GM19324 (cell line): ENCODE measurements at regions not wholly inside any gene's neighbourhood (a gene's known extent, or its start where the extent isn't known, plus 50 kb on each side); places are given as distances from the start of the nearest gene placed in this dataset.

Source experiments
- ATAC-seq: cut with Tn5 transposase; IDR thresholded peaks from one replicate; pipeline ENCODE4 v1.9.1; 2021; ENCODE audit warnings: mild to moderate bottlenecking, moderate library complexity; ENCODE audit not compliant: unreplicated experiment, low FRiP score

DNA sequence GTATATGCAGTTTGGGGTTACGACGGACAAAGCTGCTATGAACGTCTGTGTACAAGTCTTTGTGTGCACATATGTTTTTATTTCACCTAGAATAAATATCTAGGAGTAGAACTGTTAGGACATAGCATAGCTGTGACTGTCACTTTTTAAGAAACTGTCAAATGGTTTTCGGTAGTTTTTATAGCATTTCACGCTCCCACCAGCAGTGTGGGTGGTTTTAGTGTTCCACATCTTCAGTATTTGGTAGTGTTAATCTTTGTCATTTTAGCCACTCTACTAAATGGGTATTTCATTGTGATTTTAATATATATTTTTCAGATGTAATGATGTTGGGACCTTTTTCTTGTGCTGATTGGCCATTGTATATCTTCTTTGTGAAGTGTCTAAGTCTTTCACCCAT lies 109.1 kb upstream of the BCAT1 start:
- ATAC-seq: no peak

DNA sequence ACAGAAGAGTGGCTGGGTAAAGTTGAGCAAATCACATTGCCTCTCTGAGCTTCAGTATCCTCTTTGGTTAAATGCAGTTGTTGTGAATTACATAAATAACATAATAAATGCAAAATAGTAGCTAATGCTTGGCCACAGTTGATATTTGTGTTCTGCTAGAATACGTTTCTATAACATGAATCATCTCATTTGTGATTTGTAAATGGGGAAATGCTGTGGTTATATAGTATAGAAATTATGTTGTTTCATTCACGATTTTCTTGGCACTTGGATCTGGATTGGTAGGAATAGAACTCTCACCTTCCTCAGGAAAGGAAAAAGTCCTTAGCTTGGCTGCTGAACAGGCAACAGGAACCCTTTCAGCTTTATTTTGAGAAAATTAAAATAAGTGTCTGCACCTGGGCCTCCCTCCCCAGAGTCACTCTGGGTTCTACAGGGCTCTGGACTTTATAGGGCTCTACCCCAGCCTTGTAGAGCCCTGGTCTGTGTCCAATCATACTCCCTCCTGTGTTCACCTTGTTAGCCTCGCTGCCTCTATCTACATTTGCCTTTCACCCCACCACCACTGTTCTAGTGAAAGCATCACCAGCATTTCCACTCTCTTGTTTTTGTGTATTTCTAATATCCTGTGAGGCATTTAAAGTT lies 107.7 kb upstream of the BCAT1 start:
- ATAC-seq: no peak

DNA sequence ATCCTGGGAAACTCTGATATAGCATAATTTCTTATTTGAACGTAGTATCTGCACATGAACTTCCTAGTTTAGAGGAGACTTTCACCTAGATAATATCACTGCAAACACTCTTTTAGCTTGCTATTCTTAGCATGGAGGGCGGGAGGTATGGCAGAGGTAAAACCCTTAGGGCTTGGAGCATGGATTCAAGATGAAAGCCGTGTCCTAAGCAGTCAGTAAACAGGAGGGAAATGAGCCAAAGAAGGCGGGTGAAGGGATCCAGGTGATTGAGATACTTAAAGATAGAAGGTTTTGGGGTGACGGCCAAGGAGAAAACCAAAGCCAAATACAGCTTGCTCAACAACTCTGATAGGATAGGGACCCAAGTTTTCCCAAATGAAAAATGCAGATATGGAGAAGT lies 107.1 kb upstream of the BCAT1 start:
- no peak for ATAC-seq

DNA sequence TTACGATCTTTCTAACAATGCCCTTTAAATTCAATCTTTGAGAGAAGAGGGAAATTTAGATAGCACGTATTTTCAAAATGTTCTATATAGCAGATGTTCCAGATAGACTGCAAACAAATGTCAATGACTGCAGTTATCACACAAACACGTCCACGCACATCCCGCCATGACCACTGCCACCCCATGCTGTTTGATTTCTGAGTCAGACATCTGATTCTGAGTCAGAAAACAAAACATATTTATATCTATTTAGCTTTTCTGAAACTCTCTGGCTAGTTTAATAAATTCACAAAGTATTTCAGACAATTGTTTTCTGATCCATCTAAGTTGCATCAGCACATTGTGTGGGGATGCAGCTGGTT lies 105.9 kb upstream of the BCAT1 start:
- ATAC-seq: no peak

DNA sequence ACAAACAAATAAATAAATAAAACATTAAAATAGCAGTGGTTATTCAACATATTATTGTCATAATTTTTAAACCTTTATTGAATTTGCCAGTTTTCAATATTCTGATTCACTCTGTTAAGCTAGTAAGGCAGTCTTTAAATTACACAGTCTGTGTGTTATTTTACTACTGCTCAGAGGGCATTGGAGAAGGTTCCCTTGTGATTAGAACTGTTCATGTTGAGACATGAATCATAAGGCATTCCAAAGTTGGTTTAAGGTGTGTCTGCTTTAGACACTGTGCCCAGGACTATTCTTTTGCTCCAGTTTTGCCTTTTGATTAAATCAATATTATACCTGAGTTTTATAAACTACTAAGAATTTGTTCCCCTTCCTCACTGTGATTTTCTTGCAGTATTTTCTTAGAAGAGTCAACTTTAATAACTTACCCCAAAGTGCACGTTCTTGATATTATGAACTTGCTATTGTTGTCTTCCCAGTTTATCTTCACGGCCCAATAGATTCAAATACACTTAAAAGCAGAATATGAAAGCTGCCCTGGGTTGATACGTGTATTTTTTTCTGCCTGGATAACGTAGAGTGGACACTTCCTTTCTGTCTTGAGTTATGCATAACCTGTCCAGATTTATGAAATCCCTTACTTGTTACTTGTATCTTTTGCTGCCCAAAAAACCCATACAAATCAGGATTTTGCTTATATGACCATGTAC lies 105.3 kb upstream of the BCAT1 start:
- no peak for ATAC-seq

DNA sequence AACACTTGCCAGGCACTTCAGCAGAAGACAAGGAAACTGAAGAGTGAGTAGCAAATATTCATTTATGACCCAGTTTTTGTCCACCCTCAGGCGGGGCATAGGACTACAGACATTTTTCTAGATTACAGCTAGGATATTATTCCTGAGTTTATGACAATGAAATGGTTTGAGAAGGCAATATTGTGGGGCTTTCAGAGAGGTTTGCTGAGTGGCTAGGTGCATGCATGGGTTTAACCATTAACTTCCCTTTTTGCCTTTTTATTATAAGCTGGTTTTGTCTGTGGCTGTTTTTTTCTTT lies 104.0 kb upstream of the BCAT1 start:
- no peak for ATAC-seq

DNA sequence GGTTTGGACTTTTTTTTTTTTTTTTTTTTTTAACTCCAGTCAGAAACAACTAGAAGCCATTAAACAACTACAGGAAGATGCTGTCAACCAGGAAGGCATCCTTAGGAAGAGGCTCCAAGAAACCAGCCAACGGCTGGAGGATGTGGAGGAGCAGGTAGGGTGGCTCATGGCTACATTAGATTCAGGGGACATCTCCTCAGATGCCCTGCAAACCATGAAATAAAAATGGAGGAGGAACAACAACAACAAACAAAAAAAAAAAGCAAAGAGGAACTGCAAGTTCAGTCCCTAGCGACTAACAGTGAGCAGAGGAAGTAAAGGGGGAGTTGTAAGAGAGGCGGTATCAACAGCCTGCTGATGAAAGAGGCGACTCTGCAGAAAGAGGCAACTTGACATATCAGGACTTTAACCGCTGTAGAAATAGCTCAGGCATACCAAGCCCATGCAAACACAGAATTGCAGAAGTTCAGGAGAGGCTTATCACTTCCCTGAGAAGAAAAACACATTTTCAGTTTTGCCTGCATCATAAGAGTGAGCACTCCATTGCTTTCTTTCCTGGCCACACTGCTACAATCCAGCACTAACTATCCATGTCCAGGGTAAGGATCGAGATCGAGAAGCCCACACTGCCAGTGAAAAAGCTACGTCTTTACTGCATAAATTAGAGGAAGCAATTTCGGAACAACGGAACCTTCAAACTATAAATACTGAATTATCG lies 103.5 kb upstream of the BCAT1 start:
- peak; percentile 71 for ATAC-seq

DNA sequence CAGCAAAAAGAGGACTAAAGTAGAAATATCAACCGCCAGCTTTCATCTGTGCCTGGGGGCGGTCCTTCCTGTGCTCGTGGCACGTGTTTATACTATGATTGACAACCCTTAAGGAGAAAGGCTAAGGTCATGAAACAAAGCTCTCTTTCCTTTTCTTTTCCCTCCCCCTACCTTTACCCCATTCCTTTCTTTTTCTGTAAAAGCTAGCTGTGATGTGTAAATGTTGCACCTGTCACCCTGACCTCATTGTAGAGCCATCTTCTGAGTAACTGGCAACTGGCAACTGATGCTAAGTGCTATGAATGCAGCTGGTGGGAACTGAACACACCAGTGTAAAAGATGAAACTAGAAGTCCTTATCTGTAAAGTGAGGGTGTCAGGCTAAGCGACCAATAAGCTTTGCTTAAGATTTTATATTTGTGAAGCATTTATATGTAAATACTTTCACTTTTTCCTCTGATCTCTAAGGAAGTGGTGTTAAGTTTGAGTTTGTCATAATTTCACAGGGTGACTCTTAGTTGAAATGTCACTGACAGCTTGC lies 102.8 kb upstream of the BCAT1 start:
- ATAC-seq: peak; percentile 58

DNA sequence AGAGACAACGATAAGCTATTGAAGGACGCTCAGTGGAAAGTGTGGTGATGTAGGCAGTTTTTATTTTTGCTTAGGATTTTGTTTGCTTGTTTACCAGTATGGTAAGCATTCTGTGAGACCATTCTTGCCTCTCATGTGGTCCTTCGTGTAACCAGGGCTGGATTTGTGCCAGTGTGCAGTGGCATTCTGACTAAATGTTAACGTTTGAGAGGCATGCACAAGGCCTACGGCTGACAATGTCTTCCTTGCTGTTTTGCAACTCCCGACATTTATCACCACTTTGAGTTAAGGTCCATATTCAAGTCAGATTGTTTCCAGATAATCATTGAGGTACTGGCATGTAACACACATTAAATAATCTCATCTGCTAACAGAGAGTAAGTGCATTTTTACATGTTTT lies 102.3 kb upstream of the BCAT1 start:
- no peak for ATAC-seq

DNA sequence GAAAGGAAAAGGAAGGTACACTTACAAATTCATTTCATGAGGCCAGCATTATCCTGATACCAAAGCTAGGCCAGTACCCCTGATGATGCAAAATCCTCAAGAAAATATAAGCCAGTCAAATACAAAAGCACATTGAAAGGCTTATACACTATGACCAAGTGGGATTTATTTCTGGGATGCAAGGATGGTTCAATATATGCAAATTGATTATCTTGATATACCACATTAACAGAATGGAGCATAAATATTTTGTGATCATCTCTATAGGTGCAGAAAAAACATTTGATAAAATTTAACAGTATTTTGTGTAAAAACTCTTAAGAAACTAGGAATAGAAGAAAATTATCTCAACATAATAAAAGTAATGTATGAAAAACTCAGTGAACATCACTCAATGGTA lies 97.0 kb upstream of the BCAT1 start:
- ATAC-seq: no peak

DNA sequence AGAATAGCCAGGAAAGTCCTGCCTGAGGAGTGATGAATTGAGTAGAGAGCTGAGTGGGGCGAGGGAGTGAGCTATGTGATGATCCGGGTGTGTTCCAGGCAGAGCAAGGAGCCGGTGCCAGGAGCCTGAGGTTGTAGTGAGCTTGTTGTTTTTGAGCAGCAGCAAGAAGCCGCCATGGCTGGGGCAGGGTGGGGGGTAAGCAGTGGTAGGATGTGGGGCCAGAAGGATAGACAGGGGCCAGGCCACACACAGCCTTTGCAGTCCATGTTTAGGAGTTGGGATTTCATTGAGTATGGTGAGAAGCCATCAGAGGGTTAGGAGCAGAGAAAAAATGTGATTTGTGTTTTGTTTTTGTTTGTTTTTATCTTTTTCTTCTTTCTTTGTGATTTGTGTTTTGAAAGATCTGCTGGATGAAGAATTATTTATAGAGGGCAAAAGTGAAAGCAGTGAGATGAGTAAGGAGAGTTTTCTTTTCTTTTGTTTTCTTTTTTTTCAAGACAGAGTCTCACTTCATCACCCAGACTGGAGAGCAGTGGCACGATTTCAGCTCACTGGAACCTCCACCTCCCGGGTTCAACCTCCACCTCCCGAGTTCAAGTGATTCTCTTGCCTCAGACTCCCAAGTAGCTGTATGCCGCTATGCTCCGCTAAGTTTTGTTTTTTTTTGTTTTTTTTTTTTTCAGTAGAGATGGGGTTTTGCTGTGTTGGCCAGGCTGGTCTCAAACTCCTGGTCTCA lies 92.3 kb upstream of the BCAT1 start:
- no peak for ATAC-seq

DNA sequence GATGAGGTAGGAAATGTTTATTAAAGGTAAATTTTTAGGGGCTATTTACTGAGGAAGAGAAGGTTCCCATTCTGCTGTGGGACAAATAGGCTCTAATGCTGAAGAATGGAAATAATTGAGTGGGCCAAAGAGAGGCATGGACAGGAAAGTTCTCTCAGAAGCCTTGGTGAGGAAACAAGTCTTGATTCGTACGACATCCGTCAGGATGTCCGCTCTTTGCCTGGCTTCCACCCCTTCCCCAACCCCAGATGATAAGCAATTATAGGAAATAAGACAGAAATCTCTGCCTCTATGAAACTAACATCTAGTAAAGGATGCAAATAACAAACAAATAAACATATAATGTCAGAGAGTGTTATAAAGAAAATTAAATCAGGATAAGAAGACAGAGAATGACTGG lies 91.7 kb upstream of the BCAT1 start:
- ATAC-seq: no peak

DNA sequence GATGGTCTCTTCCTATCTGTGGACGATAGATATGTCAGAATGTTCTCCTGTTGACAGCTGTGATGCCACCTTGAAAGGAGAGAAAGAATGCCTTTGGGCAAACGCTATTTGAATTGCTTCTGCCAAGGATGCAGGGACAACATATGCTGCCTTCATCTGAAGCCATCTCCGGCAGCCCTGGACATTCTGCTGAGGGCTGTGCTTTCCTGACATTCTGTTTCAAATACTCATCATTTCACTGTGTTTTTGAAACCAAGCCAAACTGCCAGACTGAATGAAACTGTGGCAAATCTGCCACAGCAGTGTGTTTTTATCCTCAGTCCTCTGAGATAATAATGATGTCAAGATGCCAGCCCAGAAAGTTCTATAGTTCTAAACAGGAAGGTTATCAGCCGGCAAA lies 85.8 kb upstream of the BCAT1 start:
- no peak for ATAC-seq

DNA sequence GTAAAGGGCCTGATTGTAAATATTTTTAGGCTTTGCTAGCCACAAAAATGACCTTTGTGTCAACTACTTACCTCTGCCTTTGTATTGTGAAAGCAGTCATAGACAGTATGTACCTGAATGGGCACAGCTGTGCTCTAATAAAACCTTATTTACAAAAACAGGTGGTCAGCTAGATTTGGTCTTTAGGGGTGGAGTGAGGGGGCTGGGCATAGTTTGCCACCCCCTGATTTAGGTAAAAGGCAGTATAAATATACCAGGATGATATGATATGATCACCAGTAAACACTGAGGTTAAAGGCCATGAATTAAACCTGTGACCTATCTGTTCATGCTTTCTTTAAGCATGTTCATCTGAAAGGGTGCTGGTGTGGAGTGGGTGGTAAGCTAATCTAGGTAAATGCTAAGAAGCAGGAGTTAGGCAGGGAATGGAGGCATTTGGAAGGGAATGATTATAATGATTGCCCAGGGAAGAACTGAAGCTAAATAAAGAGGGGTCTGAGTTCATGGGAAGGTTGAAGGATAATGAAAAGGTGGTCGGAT lies 77.1 kb upstream of the BCAT1 start:
- no peak for ATAC-seq

DNA sequence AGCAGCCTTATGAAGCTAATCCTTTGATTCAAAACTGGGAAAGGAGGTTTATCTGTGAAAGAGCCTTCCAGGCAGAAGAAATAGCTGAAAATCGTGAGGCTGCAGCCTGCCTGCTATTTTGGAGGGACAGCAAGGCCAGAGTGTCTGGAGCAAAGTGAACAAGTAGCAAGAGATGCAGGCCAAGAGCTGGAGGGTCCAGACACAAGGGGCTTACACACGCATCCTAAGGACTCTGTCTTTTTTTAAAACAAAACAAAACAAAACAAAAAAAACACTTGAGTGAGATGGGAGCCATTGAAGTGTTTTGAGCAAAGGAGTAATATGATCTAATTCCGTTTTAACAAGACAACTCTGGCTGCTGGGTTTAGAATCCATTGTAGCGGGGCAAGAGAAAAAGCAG lies 76.4 kb upstream of the BCAT1 start:
- no peak for ATAC-seq

DNA sequence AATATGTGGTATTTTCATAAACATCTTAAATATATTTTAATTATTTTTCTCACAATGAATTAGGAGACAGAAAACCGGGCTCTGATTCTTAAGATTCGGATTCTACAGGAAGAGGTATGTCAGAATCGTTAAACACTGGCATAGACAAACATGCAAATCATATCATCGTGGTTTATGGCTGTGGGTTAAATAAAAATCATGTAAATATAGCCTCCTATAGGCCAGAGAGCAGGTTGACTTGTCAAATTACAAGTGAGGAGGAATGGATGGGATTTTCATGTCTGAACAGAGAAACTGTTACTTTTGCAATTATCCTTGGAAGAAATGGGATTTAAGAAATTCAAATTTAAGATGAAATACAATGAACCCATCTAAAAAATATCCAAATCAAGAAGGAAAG lies 74.9 kb upstream of the BCAT1 start:
- no peak for ATAC-seq

DNA sequence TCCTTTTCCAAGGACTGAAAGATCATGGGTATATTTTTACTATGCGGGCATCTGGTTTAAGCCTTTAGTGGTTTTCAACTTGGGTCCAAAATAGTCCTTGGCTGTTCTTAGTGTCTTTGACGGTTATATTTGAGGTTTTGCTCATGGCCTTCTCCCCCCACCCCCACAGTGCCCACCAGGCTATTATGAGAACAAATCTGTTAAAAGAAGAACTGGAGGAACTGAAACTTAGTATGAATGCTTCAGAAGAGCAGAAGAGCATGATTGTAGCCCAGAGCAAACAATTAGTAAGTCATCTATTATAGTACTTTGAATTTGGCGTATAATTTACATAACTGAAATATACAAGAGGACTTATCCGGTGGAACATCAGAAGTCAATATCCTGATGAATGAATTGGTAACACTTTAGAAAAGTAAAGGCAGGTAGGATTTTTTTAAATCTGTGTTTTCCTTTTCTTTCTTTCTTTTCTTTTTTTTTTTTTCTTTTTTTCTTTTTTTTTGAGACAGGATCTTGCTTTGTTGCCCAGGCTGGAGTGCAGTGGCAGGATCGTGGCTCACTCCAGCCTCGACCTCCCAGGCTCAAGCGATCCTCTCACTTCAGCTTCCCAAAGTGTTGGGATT lies 71.8 kb upstream of the BCAT1 start:
- ATAC-seq: peak; percentile 84

DNA sequence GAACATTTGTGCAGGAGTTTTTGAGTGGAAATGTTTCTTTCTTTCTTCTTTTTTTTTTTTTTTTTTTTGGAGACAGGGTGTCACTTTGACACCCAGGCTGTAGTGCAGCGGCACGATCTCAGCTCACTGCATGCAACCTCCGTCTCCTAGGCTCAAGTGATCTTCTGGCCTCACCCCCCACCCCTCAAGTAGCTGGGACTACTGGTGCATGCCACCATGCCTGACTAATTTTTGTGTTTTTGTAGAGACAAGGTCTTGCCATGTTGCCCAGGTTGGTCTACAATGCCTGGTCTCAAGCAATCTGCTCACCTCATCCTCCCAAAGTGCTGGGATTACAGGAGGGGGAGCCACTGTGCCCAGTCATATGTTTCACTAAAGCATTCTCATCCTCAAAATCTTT lies 69.2 kb upstream of the BCAT1 start:
- no peak for ATAC-seq

DNA sequence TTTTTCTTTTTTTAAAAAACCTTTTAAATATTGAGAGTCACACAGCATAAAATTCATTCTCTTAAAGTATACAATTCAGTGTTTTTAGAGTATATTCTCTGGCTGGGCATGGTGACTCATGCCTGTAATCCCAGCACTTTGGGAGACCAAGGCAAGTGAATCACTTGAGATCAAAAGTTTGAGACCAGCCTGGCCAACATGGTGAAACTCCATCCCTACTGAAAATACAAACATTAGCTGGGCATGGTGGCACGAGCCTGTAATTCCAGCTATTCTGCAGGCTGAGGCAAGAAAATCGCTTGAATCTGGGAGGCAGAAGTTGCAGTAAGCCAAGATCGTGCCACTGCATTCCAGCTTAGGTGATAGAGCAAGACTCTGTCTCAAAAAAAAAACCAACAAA lies 68.4 kb upstream of the BCAT1 start:
- ATAC-seq: no peak

DNA sequence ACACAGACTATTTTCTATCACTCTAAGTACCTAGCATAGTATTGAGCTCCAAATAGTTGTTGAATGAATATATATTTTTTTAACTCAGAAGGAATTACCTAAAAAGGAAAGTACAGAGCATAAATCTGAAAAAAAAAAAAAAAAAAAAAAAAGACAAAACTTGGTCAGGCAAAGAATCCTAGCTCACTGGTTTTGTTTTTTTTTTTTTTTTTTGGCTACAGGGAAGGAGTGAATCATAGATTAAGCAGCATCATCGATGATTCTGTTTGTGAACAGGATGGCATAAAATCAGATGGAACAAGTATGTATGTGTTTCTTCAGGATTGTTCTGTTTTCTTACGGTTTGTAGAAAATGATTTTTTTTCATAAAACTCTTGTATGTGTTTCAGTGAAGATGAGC lies 66.1 kb upstream of the BCAT1 start:
- no peak for ATAC-seq

DNA sequence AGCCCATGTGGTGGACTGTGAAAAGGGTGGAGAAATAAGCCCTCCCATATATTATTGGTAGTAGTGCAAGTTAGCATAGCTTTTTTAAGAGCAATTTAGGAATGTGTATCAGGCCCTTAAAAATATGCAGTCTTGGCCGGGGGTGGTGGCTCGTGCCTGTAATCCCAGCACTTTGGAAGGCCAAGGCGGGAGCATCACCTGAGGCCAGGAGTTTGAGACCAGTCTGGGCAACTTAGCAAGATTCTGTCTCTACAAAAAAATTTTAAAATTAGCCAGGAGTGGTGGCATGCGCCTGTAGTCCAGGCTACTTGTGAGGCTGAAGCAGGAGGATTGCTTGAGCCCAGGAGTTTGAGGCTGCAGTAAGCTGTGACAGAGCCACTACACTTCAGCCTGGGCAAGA lies 64.2 kb upstream of the BCAT1 start:
- ATAC-seq: no peak
